ENCODE measurements at regions not wholly inside any gene's neighbourhood (a gene's known extent, or its start where the extent isn't known, plus 50 kb on each side); places are given as distances from the start of the nearest gene placed in this dataset.

- DNase-seq, result no peak
- intact Hi-C loops (cut with DNase I; ENCODE audit: low total_unique reads), result no loop called here
- Histone ChIP-seq H3K4me3 (no peak overlapping the region), H3K27ac (no peak overlapping the region), H3K27me3 (replicated peaks in 1 of 7) (no peaks in the 10 kb centered on the region), H3K36me3 (no peaks in the 10 kb centered on the region), H3K4me1 (no peaks in the 10 kb centered on the region), H3K9me3 (no peaks in the 10 kb centered on the region)
- TF ChIP-seq CTCF (IDR thresholded peaks at IDR 0.05 in 8 of 11, conservative IDR thresholded peaks at IDR 0.05 in 3 of 11) (no peak), POLR2AphosphoS5 (IDR thresholded peaks at IDR 0.05) (no peak), POLR2A (IDR thresholded peaks at IDR 0.05) (no peak)
- WGBS, 5 donors, result 80 to 86% (median 82%) methylated on average over 1 of the region's 1 CpG
Measured at GRCh38 chr12:87234898-87235297, 794.3 kb downstream of the C12orf50 start.

- H3K27me3 ChIP-seq (replicated peaks in 1 of 7), result no peaks in the 10 kb centered on the region
- no peak overlapping the region for H3K4me3 ChIP-seq
- no peak overlapping the region for H3K27ac ChIP-seq
- TF ChIP-seq POLR2AphosphoS5 (IDR thresholded peaks at IDR 0.05), result no peak
- no peak for TF ChIP-seq POLR2A (IDR thresholded peaks at IDR 0.05)
- no peak for TF ChIP-seq CTCF (IDR thresholded peaks at IDR 0.05 in 8 of 11, conservative IDR thresholded peaks at IDR 0.05 in 3 of 11)
- 83 to 94% (median 88%) methylated on average over 1 of the region's 1 CpG for WGBS, 5 donors
- H3K36me3 ChIP-seq, result no peaks in the 10 kb centered on the region
- intact Hi-C loops (cut with DNase I; ENCODE audit: low total_unique reads), result no loop called here
- no peak for DNase-seq
- H3K9me3 ChIP-seq, result no peaks in the 10 kb centered on the region
- H3K4me1 ChIP-seq, result no peaks in the 10 kb centered on the region
Measured at GRCh38 chr12:87233671-87234070, 795.5 kb downstream of the C12orf50 start.

- intact Hi-C loops (cut with DNase I; ENCODE audit: low total_unique reads), result no loop called here
- Histone ChIP-seq H3K4me3 (no peak overlapping the region), H3K9me3 (no peaks in the 10 kb centered on the region), H3K4me1 (no peaks in the 10 kb centered on the region), H3K27me3 (replicated peaks in 1 of 7) (no peaks in the 10 kb centered on the region), H3K36me3 (no peaks in the 10 kb centered on the region), H3K27ac (no peak overlapping the region)
- TF ChIP-seq POLR2A (IDR thresholded peaks at IDR 0.05), result no peak
- TF ChIP-seq POLR2AphosphoS5 (IDR thresholded peaks at IDR 0.05), result no peak
- no peak for TF ChIP-seq CTCF (IDR thresholded peaks at IDR 0.05 in 8 of 11, conservative IDR thresholded peaks at IDR 0.05 in 3 of 11)
- WGBS, 5 donors, result 64 to 87% (median 79%) methylated on average over 1 of the region's 1 CpG
- no peak for DNase-seq
Measured at GRCh38 chr12:87231818-87232217, 797.4 kb downstream of the C12orf50 start.

- 50 to 71% (median 65%) methylated on average over 2 of the region's 2 CpGs for WGBS, 5 donors
- H3K9me3 ChIP-seq, result no peaks in the 10 kb centered on the region
- intact Hi-C loops (cut with DNase I; ENCODE audit: low total_unique reads), result no loop called here
Measured at GRCh38 chr12:87230441-87230840, 798.8 kb downstream of the C12orf50 start.

More at GRCh38 chr12:87230441-87230840, 798.8 kb downstream of the C12orf50 start:
- no peaks in the 10 kb centered on the region for H3K36me3 ChIP-seq
- TF ChIP-seq POLR2A (IDR thresholded peaks at IDR 0.05) (no peak), CTCF (IDR thresholded peaks at IDR 0.05 in 8 of 11, conservative IDR thresholded peaks at IDR 0.05 in 3 of 11) (no peak), POLR2AphosphoS5 (IDR thresholded peaks at IDR 0.05) (no peak)
- no peak overlapping the region for H3K4me3 ChIP-seq
- H3K27ac ChIP-seq, result no peak overlapping the region
- H3K4me1 ChIP-seq, result no peaks in the 10 kb centered on the region
- DNase-seq, result no peak
- no peaks in the 10 kb centered on the region for H3K27me3 ChIP-seq (replicated peaks in 1 of 7)
